GM20000 (cell line): ENCODE measurements at regions not wholly inside any gene's neighbourhood (a gene's known extent, or its start where the extent isn't known, plus 50 kb on each side); places are given as distances from the start of the nearest gene placed in this dataset.

ENCODE experiments used
- DNase-seq: peaks from one replicate; pipeline ENCODE4 v3.0.0; 2012; ENCODE audit warnings: low spot score
- CTCF ChIP-seq: IDR thresholded peaks from 2 replicates; pipeline ENCODE4 v1.5.1; 2012; ENCODE audit warnings: mild to moderate bottlenecking, control low read depth; ENCODE audit errors: extremely low read depth, missing control alignments

GRCh38 chr22:25362215-25362882 lies 142.9 kb downstream of the CRYBB2 start:
- DNase-seq, result peak; percentile 87
- TF ChIP-seq CTCF, result peak; percentile 74

- no peak for TF ChIP-seq CTCF
- no peak for DNase-seq
These were observed 143.4 kb downstream of the CRYBB2 start for GRCh38 chr22:25362883-25363240.

GRCh38 chr22:25363474-25363873 lies 144.0 kb downstream of the CRYBB2 start:
- no peak for DNase-seq
- no peak for TF ChIP-seq CTCF

- DNase-seq, result no peak
- TF ChIP-seq CTCF, result no peak
These were observed 144.8 kb downstream of the CRYBB2 start for GRCh38 chr22:25364281-25364680.

GRCh38 chr22:25364736-25365241 lies 145.3 kb downstream of the CRYBB2 start:
- no peak for TF ChIP-seq CTCF
- no peak for DNase-seq

- TF ChIP-seq CTCF, result no peak
- DNase-seq, result no peak
These were observed 146.2 kb downstream of the CRYBB2 start for GRCh38 chr22:25365491-25366261.

GRCh38 chr22:25366408-25366807 lies 147.0 kb downstream of the CRYBB2 start:
- DNase-seq, result no peak
- no peak for TF ChIP-seq CTCF
